HepG2 (cell line): ENCODE measurements at regions not wholly inside any gene's neighbourhood (a gene's known extent, or its start where the extent isn't known, plus 50 kb on each side); places are given as distances from the start of the nearest gene placed in this dataset.

ENCODE experiments used
- ATAC-seq: fragments of 200-7000 bp; cut with Tn5 transposase; 3 replicates; pipeline ENCODE4 v1.9.1; 2020; ENCODE audit warnings: mild to moderate bottlenecking, moderate library complexity
- BruUV-seq: library from RNA; stranded (reverse); fragments of 400-500 nt; replicated peaks from 2 replicates; lab custom pipeline; 2021; lab: Mats Ljungman, UMichigan
- CTCF ChIA-PET: fragments of 300-600 bp; formaldehyde crosslinking; extraction: SDS; loops from one replicate; lab custom pipeline; 2021; ENCODE audit warnings: low total read pairs, inconsistent platforms, low intra/inter-chr PET ratio; lab: Yijun Ruan, JAX
- POLR2A ChIA-PET: fragments of 350-600 bp; sonication (Branson Sonifier 250); formaldehyde crosslinking; loops from one replicate; lab custom pipeline; 2020; ENCODE audit warnings: antibody characterized with exemption, inconsistent platforms; lab: Yijun Ruan, JAX
- DNase-seq: peaks from one replicate; pipeline ENCODE4 v3.0.0-alpha.2; 2015; ENCODE audit warnings: low spot score
- FAIRE-seq: peaks from 3 replicates; lab custom pipeline; 2011; peaks lifted over from hg19 to GRCh38; lab: Jason Lieb, UNC
- H2AFZ ChIP-seq: one replicate; pipeline ENCODE4 v1.6.1; 2011; ENCODE audit warnings: low read length, inconsistent platforms
- H3K27ac ChIP-seq: fragments of 300-600 bp; 3 replicates; pipeline ENCODE4 v1.8.0; 2011; ENCODE audit warnings: mixed run types, mild to moderate bottlenecking, mixed read lengths, low read length, inconsistent platforms; ENCODE audit not compliant: insufficient read depth; ENCODE audit errors: extremely low read length
- H3K27me3 ChIP-seq, 2 experiments: fragments of 200-600 bp in 1 of 2; 2 replicates in 1 of 2; 3 replicates in 1 of 2; pipeline versions ENCODE4 v1.6.0 to v1.8.0; 2011; ENCODE audit warnings: low read length in 2 of 2, mild to moderate bottlenecking in 2 of 2, moderate library complexity in 2 of 2, inconsistent platforms in 1 of 2; ENCODE audit not compliant: insufficient read depth in 2 of 2, control insufficient read depth in 1 of 2
- H3K36me3 ChIP-seq, 2 experiments: fragments of 200-600 bp in 1 of 2; replicated peaks in 1 of 2; 2 replicates in 1 of 2; 3 replicates in 1 of 2; pipeline versions ENCODE4 v1.5.1 to v1.8.0; 2011; ENCODE audit warnings: low read length in 2 of 2, inconsistent platforms in 1 of 2; ENCODE audit not compliant: insufficient read depth in 2 of 2, control insufficient read depth in 1 of 2
- H3K4me1 ChIP-seq: 2 replicates; pipeline ENCODE4 v1.5.1; 2012; ENCODE audit warnings: low read length, inconsistent platforms; ENCODE audit not compliant: insufficient read depth
- H3K4me2 ChIP-seq: 2 replicates; pipeline ENCODE4 v1.6.0; 2011; ENCODE audit warnings: low read depth, low read length, inconsistent platforms
- H3K4me3 ChIP-seq, 3 experiments: fragments of 200-600 bp in 1 of 3; sonication (generic), shearing (Covaris generic) in 1 of 3; replicated peaks in 1 of 3; 2 replicates each; pipeline ENCODE4 v1.5.1; 2011 to 2016; ENCODE audit warnings: low read length in 3 of 3, inconsistent platforms in 2 of 3, low read depth in 2 of 3, mild to moderate bottlenecking in 2 of 3, control low read depth in 1 of 3, mixed read lengths in 1 of 3; ENCODE audit not compliant: insufficient read depth in 1 of 3
- H3K79me2 ChIP-seq: one replicate; pipeline ENCODE4 v1.6.1; 2011; ENCODE audit warnings: low read length, inconsistent platforms; ENCODE audit not compliant: insufficient read depth
- H3K9ac ChIP-seq: 2 replicates; pipeline ENCODE4 v1.6.0; 2011; ENCODE audit warnings: mild to moderate bottlenecking, low read depth, low read length, inconsistent platforms; ENCODE audit not compliant: insufficient read depth
- H3K9me3 ChIP-seq: 2 replicates; pipeline ENCODE4 v1.5.1; 2012; ENCODE audit warnings: mild to moderate bottlenecking, low read length
- H4K20me1 ChIP-seq: 2 replicates; pipeline ENCODE4 v1.6.0; 2011; ENCODE audit warnings: inconsistent platforms, mild to moderate bottlenecking, low read length, moderate library complexity; ENCODE audit not compliant: insufficient read depth
- ATF3 ChIP-seq: sonication (generic); formaldehyde crosslinking; IDR thresholded peaks from 2 replicates; pipeline ENCODE4 v1.4.0; 2020; ENCODE audit warnings: missing genetic modification reagents
- CBFB ChIP-seq: sonication (generic); formaldehyde crosslinking; IDR thresholded peaks from 2 replicates; pipeline ENCODE4 v1.4.0; 2020; ENCODE audit warnings: missing genetic modification reagents
- CBX2 ChIP-seq, 2 experiments: fragments of 200-600 bp in 1 of 2; sonication (generic); formaldehyde crosslinking in 1 of 2; IDR thresholded peaks; 2 replicates each; pipeline versions ENCODE4 v1.7.0 to v1.8.1; 2018 to 2022; ENCODE audit warnings: low read depth in 2 of 2, low read length in 1 of 2, mild to moderate bottlenecking in 1 of 2, missing genetic modification reagents in 1 of 2
- CENPT ChIP-seq: sonication (generic); formaldehyde crosslinking; IDR thresholded peaks from 2 replicates; pipeline ENCODE4 v1.8.0; 2022; ENCODE audit warnings: low read depth, mild to moderate bottlenecking, moderate library complexity, missing genetic modification reagents
- HCFC1 ChIP-seq: fragments of 150-350 bp; IDR thresholded peaks from 2 replicates; pipeline ENCODE4 v1.6.1; 2014; ENCODE audit warnings: low read depth, low read length
- LCORL ChIP-seq, 2 experiments: fragments of 450-650 bp in 1 of 2; sonication (generic) in 1 of 2; formaldehyde crosslinking in 1 of 2; IDR thresholded peaks; 2 replicates each; pipeline versions ENCODE4 v1.5.0 to v1.6.1; 2017 to 2020; ENCODE audit warnings: antibody characterized with exemption in 1 of 2, missing genetic modification reagents in 1 of 2
- PAXIP1 ChIP-seq: sonication (generic); formaldehyde crosslinking; conservative IDR thresholded peaks from 2 replicates; pipeline ENCODE4 v1.4.0; 2020; ENCODE audit warnings: mild to moderate bottlenecking, missing genetic modification reagents, moderate library complexity
- ZNF251 ChIP-seq: sonication (generic); formaldehyde crosslinking; IDR thresholded peaks from 2 replicates; pipeline ENCODE4 v1.9.0; 2021; ENCODE audit warnings: mild to moderate bottlenecking, missing genetic modification reagents
- ZNF34 ChIP-seq: sonication (generic); formaldehyde crosslinking; IDR thresholded peaks from 2 replicates; pipeline ENCODE4 v1.4.0; 2020; ENCODE audit warnings: mild to moderate bottlenecking, missing genetic modification reagents, borderline replicate concordance
- ZNF776 ChIP-seq: sonication (generic); formaldehyde crosslinking; IDR thresholded peaks from 2 replicates; pipeline ENCODE4 v1.4.0; 2020; ENCODE audit warnings: mild to moderate bottlenecking, missing genetic modification reagents
- WGBS: methylation state at CpG from one replicate; pipeline ENCODE4 v1.1.6; 2017; ENCODE audit warnings: low lambda C conversion rate; 5-methylcytosine and 5-hydroxymethylcytosine counted together
- in situ Hi-C: cut with HindIII; loops from 2 replicates; pipeline ENCODE4 v1.10.0; 2017; ENCODE audit warnings: low pct_unique_long_range_greater_than_20kb; ENCODE audit not compliant: extremely low pct_ligation_motif_present
- intact Hi-C: fragments of 100-400 bp; cut with micrococcal nuclease; formaldehyde crosslinking; loops from one replicate; pipeline ENCODE4 v1.10.0; 2022; ENCODE audit not compliant: unreplicated experiment

GRCh38 chr5:6048746-6049145, 329.6 kb downstream of the MED10 start:
- Histone ChIP-seq H4K20me1 (no peaks in the 10 kb centered on the region), H3K4me3 (no peak overlapping the region), H3K9ac (no peak overlapping the region), H3K4me1 (no peaks in the 10 kb centered on the region), H3K27ac (no peak overlapping the region), H3K9me3 (no peaks in the 10 kb centered on the region), H3K27me3 (0 out of 5 replicates have a peak, but pooled peaks cover 0 to 11% of the 10 kb centered on the region in 2 experiments), H3K79me2 (no peaks in the 10 kb centered on the region), H3K4me2 (no peak overlapping the region), H2AFZ (no peak overlapping the region), H3K36me3 (no peaks in the 10 kb centered on the region)
- no peak for DNase-seq
- intact Hi-C loops = no loop called here
- BruUV-seq = no TSS peak
- TF ChIP-seq CENPT = no peak
- no peak for TF ChIP-seq ZNF776 (CRISPR knock-in tag)
- no peak for TF ChIP-seq ZNF34 (CRISPR knock-in tag)
- TF ChIP-seq ATF3 (CRISPR knock-in tag) = no peak
- no peak for TF ChIP-seq PAXIP1 (CRISPR knock-in tag)
- TF ChIP-seq CBX2 (IDR thresholded peaks at IDR 0.05; ENCODE audit: low read depth, low read length) = no peak
- TF ChIP-seq CBX2 (CRISPR knock-in tag; IDR thresholded peaks at IDR 0.05; ENCODE audit: low read depth) = no peak
- no peak for TF ChIP-seq ZNF251 (CRISPR knock-in tag)
- no peak for TF ChIP-seq CBFB (CRISPR knock-in tag)
- no peak for TF ChIP-seq LCORL (IDR thresholded peaks at IDR 0.05)
- no peak for TF ChIP-seq LCORL (CRISPR knock-in tag; IDR thresholded peaks at IDR 0.05)
- TF ChIP-seq HCFC1 = no peak
- no peak for FAIRE-seq
- CTCF ChIA-PET = no interaction called here
- 0% methylated on average over 2 of the region's 2 CpGs for WGBS
- no peak for ATAC-seq
- in situ Hi-C loops = no loop called here
- POLR2A ChIA-PET = no interaction called here
